H1 (cell line): ENCODE measurements at regions not wholly inside any gene's neighbourhood (a gene's known extent, or its start where the extent isn't known, plus 50 kb on each side); places are given as distances from the start of the nearest gene placed in this dataset.

Experiments used
- CHD1 ChIP-seq: IDR thresholded peaks from 2 replicates; pipeline ENCODE4 v1.6.1; 2012; ENCODE audit warnings: low read depth, low read length, improper control_type of control experiment
- CHD2 ChIP-seq: IDR thresholded peaks from 2 replicates; pipeline ENCODE4 v1.6.1; 2012; ENCODE audit warnings: low read length, improper control_type of control experiment
- JUND ChIP-seq: IDR thresholded peaks from 2 replicates; pipeline ENCODE4 v1.6.1; 2011; ENCODE audit warnings: mild to moderate bottlenecking, improper control_type of control experiment, low read length
- KDM4A ChIP-seq: IDR thresholded peaks from one replicate; pipeline ENCODE4 v1.7.1; 2012; ENCODE audit warnings: low read depth, mild to moderate bottlenecking, moderate library complexity, low read length, inconsistent platforms; ENCODE audit not compliant: severe bottlenecking
- NANOG ChIP-seq: IDR thresholded peaks from 2 replicates; pipeline ENCODE4 v1.6.1; 2011; ENCODE audit warnings: low read length, low read depth, mild to moderate bottlenecking, inconsistent platforms; ENCODE audit not compliant: insufficient read depth, poor library complexity, severe bottlenecking
- RNF2 ChIP-seq: fragments of 200-900, 300-1000 bp; sonication (generic); IDR thresholded peaks from 2 replicates; pipeline ENCODE4 v1.7.1; 2016; ENCODE audit warnings: borderline replicate concordance, low read depth, mild to moderate bottlenecking, antibody characterized with exemption, low read length; ENCODE audit not compliant: poor library complexity, severe bottlenecking; ENCODE audit errors: missing control alignments
- TF ChIP-seq, protein P1 (sequence below): fragments of 300-600 bp; sonication (generic); IDR thresholded peaks from 2 replicates; pipeline ENCODE4 v1.7.1; 2012; ENCODE audit warnings: low read length, moderate library complexity, mild to moderate bottlenecking, inconsistent platforms; ENCODE audit not compliant: insufficient replicate concordance

DNA sequence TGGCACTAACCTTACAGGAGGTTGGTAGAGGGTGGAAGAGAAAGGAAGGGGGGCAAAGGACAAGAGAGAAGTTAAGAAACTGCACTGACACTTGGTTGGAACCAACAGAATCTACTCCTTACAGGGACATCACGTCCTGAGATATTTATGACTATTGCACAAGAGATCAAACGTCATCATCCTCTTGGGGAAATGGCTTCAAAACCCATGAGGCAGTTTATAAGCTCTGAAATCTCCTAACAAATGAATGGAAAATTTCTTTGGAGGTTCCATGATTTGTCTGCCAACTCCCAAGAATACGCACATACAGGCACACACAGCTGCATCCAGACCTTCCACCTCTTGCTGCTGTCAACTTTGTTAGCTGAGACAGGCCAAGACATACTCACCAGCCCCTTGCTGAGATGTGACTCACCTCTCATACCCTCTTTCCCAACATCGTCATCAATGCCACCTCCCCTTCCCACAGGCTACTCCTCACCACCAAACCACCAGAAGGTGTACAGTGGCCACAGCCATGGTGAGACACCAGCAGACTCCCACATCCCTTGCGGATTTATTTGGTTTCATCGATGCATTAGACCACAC, 135.5 kb downstream of the SETD4 start (continued):
- TF ChIP-seq, protein P1, sequence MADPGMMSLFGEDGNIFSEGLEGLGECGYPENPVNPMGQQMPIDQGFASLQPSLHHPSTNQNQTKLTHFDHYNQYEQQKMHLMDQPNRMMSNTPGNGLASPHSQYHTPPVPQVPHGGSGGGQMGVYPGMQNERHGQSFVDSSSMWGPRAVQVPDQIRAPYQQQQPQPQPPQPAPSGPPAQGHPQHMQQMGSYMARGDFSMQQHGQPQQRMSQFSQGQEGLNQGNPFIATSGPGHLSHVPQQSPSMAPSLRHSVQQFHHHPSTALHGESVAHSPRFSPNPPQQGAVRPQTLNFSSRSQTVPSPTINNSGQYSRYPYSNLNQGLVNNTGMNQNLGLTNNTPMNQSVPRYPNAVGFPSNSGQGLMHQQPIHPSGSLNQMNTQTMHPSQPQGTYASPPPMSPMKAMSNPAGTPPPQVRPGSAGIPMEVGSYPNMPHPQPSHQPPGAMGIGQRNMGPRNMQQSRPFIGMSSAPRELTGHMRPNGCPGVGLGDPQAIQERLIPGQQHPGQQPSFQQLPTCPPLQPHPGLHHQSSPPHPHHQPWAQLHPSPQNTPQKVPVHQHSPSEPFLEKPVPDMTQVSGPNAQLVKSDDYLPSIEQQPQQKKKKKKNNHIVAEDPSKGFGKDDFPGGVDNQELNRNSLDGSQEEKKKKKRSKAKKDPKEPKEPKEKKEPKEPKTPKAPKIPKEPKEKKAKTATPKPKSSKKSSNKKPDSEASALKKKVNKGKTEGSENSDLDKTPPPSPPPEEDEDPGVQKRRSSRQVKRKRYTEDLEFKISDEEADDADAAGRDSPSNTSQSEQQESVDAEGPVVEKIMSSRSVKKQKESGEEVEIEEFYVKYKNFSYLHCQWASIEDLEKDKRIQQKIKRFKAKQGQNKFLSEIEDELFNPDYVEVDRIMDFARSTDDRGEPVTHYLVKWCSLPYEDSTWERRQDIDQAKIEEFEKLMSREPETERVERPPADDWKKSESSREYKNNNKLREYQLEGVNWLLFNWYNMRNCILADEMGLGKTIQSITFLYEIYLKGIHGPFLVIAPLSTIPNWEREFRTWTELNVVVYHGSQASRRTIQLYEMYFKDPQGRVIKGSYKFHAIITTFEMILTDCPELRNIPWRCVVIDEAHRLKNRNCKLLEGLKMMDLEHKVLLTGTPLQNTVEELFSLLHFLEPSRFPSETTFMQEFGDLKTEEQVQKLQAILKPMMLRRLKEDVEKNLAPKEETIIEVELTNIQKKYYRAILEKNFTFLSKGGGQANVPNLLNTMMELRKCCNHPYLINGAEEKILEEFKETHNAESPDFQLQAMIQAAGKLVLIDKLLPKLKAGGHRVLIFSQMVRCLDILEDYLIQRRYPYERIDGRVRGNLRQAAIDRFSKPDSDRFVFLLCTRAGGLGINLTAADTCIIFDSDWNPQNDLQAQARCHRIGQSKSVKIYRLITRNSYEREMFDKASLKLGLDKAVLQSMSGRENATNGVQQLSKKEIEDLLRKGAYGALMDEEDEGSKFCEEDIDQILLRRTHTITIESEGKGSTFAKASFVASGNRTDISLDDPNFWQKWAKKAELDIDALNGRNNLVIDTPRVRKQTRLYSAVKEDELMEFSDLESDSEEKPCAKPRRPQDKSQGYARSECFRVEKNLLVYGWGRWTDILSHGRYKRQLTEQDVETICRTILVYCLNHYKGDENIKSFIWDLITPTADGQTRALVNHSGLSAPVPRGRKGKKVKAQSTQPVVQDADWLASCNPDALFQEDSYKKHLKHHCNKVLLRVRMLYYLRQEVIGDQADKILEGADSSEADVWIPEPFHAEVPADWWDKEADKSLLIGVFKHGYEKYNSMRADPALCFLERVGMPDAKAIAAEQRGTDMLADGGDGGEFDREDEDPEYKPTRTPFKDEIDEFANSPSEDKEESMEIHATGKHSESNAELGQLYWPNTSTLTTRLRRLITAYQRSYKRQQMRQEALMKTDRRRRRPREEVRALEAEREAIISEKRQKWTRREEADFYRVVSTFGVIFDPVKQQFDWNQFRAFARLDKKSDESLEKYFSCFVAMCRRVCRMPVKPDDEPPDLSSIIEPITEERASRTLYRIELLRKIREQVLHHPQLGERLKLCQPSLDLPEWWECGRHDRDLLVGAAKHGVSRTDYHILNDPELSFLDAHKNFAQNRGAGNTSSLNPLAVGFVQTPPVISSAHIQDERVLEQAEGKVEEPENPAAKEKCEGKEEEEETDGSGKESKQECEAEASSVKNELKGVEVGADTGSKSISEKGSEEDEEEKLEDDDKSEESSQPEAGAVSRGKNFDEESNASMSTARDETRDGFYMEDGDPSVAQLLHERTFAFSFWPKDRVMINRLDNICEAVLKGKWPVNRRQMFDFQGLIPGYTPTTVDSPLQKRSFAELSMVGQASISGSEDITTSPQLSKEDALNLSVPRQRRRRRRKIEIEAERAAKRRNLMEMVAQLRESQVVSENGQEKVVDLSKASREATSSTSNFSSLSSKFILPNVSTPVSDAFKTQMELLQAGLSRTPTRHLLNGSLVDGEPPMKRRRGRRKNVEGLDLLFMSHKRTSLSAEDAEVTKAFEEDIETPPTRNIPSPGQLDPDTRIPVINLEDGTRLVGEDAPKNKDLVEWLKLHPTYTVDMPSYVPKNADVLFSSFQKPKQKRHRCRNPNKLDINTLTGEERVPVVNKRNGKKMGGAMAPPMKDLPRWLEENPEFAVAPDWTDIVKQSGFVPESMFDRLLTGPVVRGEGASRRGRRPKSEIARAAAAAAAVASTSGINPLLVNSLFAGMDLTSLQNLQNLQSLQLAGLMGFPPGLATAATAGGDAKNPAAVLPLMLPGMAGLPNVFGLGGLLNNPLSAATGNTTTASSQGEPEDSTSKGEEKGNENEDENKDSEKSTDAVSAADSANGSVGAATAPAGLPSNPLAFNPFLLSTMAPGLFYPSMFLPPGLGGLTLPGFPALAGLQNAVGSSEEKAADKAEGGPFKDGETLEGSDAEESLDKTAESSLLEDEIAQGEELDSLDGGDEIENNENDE = no peak
- TF ChIP-seq CHD1 (no peak), CHD2 (no peak), NANOG (no peak), RNF2 (no peak), JUND (no peak), KDM4A (no peak)
